Ovary (tissue), 7 donors: ENCODE measurements at regions not wholly inside any gene's neighbourhood (a gene's known extent, or its start where the extent isn't known, plus 50 kb on each side); places are given as distances from the start of the nearest gene placed in this dataset.

Experiments
- DNase-seq, 5 donors: peaks; one replicate each; pipeline ENCODE4 v3.0.0-alpha.2; 2019 to 2020
- H3K27ac ChIP-seq, 2 donors: fragments of 200-600 bp; one replicate each; pipeline versions ENCODE4 v1.5.1 to v1.8.0; 2019 to 2022
- H3K27me3 ChIP-seq: fragments of 200-600 bp; one replicate; pipeline ENCODE4 v1.8.0; 2022
- H3K36me3 ChIP-seq: fragments of 200-600 bp; sonication (generic); one replicate; pipeline ENCODE4 v1.5.1; 2019
- H3K4me1 ChIP-seq: one replicate; pipeline ENCODE4 v1.8.1; 2013; ENCODE audit warnings: mild to moderate bottlenecking, moderate library complexity; ENCODE audit not compliant: insufficient read depth
- H3K4me3 ChIP-seq: fragments of 200-600 bp; sonication (generic); one replicate; pipeline ENCODE4 v1.5.1; 2017
- H3K9me3 ChIP-seq, 2 donors: fragments of 200-600 bp in 1 of 2; sonication (generic) in 1 of 2; one replicate each; pipeline versions ENCODE4 v1.5.1 to v1.8.1; 2013 to 2019; ENCODE audit warnings: mild to moderate bottlenecking in 1 of 2, moderate library complexity in 1 of 2
- EP300 ChIP-seq: sonication (generic); formaldehyde crosslinking; IDR thresholded peaks from one replicate; pipeline ENCODE4 v1.6.1; 2017; ENCODE audit warnings: antibody characterized with exemption
- POLR2A ChIP-seq: fragments of 450-650 bp; IDR thresholded peaks from one replicate; pipeline ENCODE4 v1.6.1; 2017; ENCODE audit warnings: antibody characterized with exemption, mild to moderate bottlenecking, moderate library complexity
- WGBS, 3 donors: extraction: QIAGEN DNeasy Blood & Tissue Kit in 1 of 3; methylation state at CpG; one replicate each; pipeline versions ENCODE4 v1.1.5 to v1.1.7; 2013 to 2017; 5-methylcytosine and 5-hydroxymethylcytosine counted together
- intact Hi-C, 4 donors: fragments of 100-400 bp; cut with DNase I; formaldehyde crosslinking; loops; one replicate each; pipeline versions ENCODE4 v1.11.0 to v1.15.1; 2022 to 2023
- TF ChIP-seq, protein P1 (sequence below), 3 donors: fragments of 450-650 bp in 2 of 3; fragments of 200-600 bp in 1 of 3; IDR thresholded peaks; one replicate each; pipeline versions ENCODE4 v1.5.1 to v1.8.0; 2016 to 2022; ENCODE audit warnings: antibody characterized with exemption in 3 of 3, mild to moderate bottlenecking in 1 of 3
- donor health status: DM: no; HTN: no; CAD: no; lungs with moderate emphysema.
- donor health status: DM: no; HTN: no; CAD: no.
- donor health status: Bipolar disorder and iron deficiency.
- donor health status: DM: no; HTN: no; CAD: no.
- donor health status: DM: yes; HTN: yes; CAD: no.

- Histone ChIP-seq H3K36me3 (no peaks in the 10 kb centered on the region), H3K27me3 (no peaks in the 10 kb centered on the region), H3K4me3 (no peak overlapping the region), H3K9me3 (no peaks in the 10 kb centered on the region), H3K4me1 (no peaks in the 10 kb centered on the region), H3K27ac (no peak overlapping the region)
- TF ChIP-seq POLR2A (no peak), EP300 (no peak)
- TF ChIP-seq, protein P1, sequence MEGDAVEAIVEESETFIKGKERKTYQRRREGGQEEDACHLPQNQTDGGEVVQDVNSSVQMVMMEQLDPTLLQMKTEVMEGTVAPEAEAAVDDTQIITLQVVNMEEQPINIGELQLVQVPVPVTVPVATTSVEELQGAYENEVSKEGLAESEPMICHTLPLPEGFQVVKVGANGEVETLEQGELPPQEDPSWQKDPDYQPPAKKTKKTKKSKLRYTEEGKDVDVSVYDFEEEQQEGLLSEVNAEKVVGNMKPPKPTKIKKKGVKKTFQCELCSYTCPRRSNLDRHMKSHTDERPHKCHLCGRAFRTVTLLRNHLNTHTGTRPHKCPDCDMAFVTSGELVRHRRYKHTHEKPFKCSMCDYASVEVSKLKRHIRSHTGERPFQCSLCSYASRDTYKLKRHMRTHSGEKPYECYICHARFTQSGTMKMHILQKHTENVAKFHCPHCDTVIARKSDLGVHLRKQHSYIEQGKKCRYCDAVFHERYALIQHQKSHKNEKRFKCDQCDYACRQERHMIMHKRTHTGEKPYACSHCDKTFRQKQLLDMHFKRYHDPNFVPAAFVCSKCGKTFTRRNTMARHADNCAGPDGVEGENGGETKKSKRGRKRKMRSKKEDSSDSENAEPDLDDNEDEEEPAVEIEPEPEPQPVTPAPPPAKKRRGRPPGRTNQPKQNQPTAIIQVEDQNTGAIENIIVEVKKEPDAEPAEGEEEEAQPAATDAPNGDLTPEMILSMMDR (IDR thresholded peaks at IDR 0.05), result no peak
- DNase-seq, result no peak
- WGBS, 3 donors, result 91 to 94% (median 91%) methylated on average over 11 of the region's 11 CpGs
- intact Hi-C loops, result no loop called here
These were observed 380.3 kb upstream of the MAF start for GRCh38 chr16:79980650-79981521.

DNA sequence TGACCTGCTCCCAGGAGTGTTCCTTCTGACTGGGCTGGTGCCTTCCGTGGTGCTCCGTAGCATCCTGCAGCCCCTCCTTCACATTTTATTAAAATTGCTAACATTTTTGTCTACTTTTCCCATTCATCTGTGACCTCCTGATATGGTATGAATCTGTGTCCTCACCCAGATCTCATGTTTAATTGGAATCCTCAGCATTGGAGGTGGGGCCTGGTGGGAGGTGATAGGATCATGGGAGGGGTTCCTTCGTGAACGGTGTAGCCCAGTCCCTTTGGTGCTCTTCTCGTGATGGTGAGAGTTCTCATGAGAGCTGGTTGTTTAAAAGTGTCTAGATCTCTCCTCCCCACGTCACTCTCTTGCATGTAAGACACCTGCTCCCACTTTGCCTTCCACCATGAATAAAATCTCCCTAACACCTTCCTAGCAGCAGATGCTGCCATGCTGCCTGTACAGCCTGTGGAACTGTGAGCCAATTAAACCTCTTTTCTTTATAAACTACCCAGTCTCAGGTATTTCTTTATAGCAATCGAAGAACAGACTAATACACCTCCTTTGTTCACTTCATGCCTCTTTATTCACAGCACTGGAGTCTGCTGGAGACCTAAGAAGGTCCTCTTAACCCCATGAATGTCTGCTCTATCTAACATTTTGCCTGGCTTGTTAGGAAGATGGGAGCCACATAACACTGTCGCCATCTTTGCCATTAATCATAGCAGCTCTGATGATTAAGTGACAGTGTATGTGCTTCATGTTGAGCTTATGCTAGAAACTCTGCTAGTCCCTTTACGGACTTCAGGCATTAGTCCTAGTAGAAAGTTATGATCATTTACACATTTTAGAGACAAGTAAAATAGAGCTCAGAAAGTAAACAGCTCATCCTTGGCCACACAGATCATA is 377.7 kb upstream of the MAF start:
- intact Hi-C loops, result no loop called here
- Histone ChIP-seq H3K4me3 (no peak overlapping the region), H3K9me3 (no peaks in the 10 kb centered on the region), H3K36me3 (no peaks in the 10 kb centered on the region), H3K27me3 (no peaks in the 10 kb centered on the region), H3K4me1 (no peaks in the 10 kb centered on the region), H3K27ac (no peak overlapping the region)
- 88 to 91% (median 90%) methylated on average over 9 of the region's 9 CpGs for WGBS, 3 donors
- TF ChIP-seq EP300 (no peak), POLR2A (no peak)
- TF ChIP-seq, protein P1 (IDR thresholded peaks at IDR 0.05), result no peak
- no peak for DNase-seq

GRCh38 chr16:79973320-79973719 is 372.8 kb upstream of the MAF start:
- Histone ChIP-seq H3K9me3 (no peaks in the 10 kb centered on the region), H3K4me3 (no peak overlapping the region), H3K4me1 (peaks cover 5% of the 10 kb centered on the region), H3K27me3 (no peaks in the 10 kb centered on the region), H3K27ac (no peak overlapping the region), H3K36me3 (no peaks in the 10 kb centered on the region)
- intact Hi-C loops, result no loop called here
- TF ChIP-seq EP300 (no peak), POLR2A (no peak)
- TF ChIP-seq, protein P1 (IDR thresholded peaks at IDR 0.05), result no peak
- WGBS, 3 donors, result 50 to 67% (median 67%) methylated on average over 2 of the region's 2 CpGs
- DNase-seq, result no peak

- WGBS, 3 donors, result 47 to 53% (median 51%) methylated on average over 4 of the region's 4 CpGs
- H3K27me3 ChIP-seq, result no peaks in the 10 kb centered on the region
- H3K4me3 ChIP-seq, result no peak overlapping the region
- TF ChIP-seq, protein P1 (IDR thresholded peaks at IDR 0.05), result no peak
- TF ChIP-seq EP300 (no peak), POLR2A (no peak)
- H3K36me3 ChIP-seq, result no peaks in the 10 kb centered on the region
- peaks cover 5% of the 10 kb centered on the region for H3K4me1 ChIP-seq
- H3K9me3 ChIP-seq, result no peaks in the 10 kb centered on the region
- intact Hi-C loops, result no loop called here
- no peak for DNase-seq
- H3K27ac ChIP-seq, result no peak overlapping the region
These were observed 371.6 kb upstream of the MAF start for GRCh38 chr16:79972053-79972704.
